T follicular helper cell (primary cell): ENCODE measurements at regions not wholly inside any gene's neighbourhood (a gene's known extent, or its start where the extent isn't known, plus 50 kb on each side); places are given as distances from the start of the nearest gene placed in this dataset.
"Not testable (repeated sequence)": the region's sequence is repeated elsewhere in the genome, so short reads cannot be mapped to it uniquely, and the experiment has no call there.

Experiments
- DNase-seq: peaks from one replicate; pipeline ENCODE4 v3.0.0-alpha.2; 2020; ENCODE audit warnings: low read depth

GRCh38 chr1:5733596-5733995 is 258.6 kb downstream of the NPHP4 start:
- DNase-seq, result no peak

DNA sequence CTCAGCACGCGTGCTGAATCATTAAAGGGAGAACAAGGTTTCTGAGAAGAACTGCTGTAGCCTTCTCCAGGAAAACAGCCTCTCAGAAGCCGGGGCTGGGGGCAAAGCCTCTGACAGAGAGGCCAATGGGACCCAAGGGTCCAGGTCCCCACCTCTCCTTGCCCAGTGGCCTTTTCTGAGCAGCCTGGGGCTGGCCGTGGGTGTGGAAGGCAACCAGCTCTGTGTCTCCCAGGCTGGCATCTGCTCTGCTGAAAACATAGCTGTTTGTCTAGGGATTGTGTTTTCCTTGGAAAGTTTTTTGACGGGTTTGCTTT is 261.2 kb downstream of the NPHP4 start:
- DNase-seq, result no peak

DNA sequence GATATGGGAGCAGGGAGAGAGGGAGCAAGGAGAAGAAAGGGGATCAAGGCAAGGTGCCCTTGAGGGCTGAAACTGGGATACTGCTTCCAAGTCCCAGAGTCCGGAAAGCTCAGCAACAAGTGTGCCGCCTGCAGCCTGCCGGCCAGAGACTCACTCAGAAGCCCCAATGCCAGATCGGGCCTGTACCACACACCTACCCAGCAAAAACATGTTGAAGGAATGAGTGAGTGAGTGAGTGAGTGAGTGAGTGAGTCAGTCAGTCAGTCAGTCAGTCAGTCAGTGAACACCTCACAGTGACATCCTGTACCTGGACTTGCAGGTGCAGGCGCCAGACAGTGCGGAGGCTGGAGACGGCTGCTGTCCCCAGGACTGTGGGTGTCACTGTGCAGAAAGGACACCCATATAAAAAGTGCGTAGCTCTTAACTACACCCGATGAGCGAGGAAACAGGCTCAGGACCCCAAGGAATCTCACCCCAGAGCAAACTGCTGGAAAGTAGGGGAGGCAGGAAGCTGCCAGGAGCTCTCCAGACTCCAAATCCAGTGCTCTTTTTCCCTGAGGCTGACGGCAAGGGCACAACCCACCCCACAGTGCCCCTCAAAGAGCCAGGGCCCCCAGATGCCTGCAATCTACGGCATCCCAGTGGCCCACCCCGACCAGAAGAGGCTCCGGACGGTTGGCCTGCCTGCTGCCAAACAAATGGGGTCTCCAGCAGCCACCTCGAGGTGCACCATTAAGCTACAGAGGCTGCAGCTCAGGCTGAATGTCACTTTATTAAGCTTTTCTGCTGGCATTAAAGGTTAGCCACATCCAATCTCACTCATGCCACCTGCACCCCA is 261.7 kb downstream of the NPHP4 start:
- DNase-seq, result no peak

DNA sequence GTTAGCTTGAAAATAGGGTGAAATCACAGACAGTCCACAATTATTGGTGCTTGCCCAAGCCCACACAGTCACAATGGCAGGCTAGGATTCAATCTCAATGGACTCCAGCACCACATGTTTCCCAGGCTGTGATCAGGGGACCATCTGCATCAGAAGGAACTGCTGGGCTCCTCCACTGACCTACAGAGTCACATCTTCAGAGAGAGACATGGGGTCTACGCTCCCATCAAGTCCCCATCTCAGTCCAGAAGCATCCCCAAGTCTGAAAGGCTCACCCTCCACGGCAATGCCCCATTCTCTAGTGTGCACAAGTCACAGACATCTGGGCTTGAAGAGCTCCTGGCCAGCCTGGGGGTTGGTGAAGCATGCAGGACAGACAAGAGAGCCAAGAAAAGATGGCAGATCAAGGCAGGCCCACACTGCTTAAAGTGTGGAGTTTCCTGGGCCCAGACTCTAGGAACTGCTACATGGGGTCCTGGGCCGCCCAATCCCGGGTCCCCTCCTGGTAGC is 262.5 kb downstream of the NPHP4 start:
- DNase-seq, result no peak

GRCh38 chr1:5728663-5729355 is 263.4 kb downstream of the NPHP4 start:
- no peak for DNase-seq

GRCh38 chr1:5727871-5728643 is 264.2 kb downstream of the NPHP4 start:
- DNase-seq, result no peak

DNA sequence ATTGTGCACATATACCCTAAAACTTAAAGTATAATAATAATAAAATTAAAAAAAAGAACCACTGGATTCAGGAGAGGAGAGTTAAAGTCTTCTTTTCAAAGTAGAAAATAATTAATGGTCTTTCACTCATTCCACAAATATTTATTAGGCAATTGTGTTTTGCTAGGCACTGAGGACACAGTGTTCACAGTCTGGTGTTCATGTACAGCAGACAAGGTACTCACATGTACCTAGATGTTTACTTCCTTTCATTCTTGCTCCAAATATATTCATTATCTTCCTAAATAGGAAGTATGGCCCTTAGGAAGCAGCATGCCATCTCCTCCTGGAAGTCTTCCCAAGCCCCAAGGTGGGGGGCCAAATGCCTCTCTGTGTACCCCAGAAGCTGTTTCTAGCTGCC is 265.0 kb downstream of the NPHP4 start:
- DNase-seq, result no peak

DNA sequence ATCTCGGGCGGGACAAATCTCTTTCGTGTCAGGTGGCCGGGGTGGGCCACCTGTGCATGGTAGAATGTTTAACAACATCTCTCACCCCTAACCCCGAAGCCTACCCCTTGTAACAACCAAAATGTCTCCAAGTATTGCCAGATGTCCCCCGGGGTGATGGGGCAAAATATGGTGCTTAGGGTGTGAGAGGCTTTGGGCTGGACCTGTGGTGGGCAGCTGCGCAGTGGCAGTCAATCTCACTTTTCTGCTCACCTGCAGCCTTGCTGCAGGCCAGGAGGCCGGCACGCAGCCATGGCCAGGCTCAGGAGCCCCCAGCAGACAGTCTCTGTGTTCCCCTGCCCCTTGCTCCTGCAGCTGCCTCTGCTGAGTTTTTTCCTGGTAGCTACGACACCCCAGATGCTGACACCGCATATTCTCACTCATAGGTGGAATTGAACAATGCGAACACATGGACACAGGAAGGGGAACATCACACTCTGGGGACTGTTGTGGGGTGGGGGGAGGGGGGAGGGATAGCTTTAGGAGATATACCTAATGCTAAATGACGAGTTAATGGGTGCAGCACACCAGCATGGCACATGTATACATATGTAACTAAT is 265.5 kb downstream of the NPHP4 start:
- DNase-seq, result not testable (repeated sequence)

DNA sequence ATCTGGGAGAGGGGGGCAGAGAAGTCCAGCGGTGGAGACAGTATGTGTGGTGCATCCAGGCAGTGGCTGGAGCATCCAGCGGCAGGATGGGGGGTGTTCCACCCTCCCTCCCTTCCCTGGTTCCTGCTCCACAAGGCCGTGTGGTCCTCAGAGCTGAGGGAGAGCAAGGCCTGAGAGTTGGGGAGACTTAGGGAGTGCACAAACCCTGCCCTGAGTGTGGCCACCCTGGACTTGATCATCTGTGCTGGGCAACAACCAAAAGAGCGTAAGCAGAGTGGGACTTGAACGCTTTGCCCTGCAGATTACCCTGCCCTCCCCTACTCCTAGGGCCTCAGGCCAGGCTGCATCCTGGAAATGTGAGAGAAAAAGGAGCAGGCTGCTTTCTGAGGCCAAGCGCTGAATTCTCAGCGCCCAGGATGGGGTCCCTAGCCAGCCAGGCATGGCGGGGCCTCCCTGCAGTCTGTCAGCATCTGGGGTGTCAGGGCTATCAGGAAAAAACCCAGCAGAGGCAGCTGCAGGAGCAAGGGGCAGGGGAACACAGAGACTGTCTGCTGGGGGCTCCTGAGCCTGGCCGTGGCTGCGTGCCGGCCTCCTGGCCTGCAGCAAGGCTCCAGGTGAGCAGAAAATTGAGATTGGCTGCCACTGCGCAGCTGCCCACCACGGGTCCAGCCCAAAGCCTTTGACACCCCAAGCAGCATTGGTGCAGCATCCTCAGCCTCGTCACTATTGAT is 266.2 kb downstream of the NPHP4 start:
- DNase-seq, result no peak

DNA sequence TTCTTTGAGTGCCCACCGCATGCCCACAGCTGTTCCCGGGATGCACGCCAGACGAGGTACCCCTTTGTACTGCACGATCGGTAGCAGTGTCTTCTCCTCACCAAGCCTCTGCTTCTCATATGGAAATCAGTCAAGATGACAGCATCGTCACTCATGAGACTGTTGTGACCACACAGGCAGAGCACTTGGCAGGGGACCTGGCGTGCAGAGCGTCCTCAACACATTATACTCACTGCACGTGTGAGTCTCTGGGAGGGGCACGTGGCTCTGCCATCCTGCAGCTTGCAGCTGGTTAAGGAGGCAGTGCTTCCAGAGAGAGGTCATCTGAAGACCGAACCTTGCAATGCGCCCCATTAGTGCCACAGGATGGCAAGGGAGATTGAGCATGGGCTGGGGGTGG is 266.8 kb downstream of the NPHP4 start:
- DNase-seq, result no peak

DNA sequence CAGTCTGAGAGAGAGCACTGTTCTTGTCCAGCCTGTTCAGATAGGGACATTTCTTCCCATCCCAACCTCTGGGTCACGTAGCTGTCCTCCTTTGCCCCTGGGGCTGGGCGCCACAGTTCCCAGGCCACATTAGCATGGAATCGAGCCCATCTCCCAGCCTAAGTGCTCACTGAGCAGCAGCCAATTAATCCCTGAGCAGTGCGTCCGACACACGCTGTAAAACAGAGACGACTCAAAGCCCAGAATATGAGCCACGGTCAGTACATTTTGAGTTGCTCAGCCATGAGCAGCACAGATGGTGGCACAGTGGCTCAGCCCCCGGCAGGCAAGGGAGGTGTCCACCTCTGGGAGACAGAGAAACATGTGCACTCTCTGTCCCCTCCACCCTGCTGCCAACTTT is 267.4 kb downstream of the NPHP4 start:
- no peak for DNase-seq

GRCh38 chr1:5722635-5723164 is 269.5 kb downstream of the NPHP4 start:
- no peak for DNase-seq

DNA sequence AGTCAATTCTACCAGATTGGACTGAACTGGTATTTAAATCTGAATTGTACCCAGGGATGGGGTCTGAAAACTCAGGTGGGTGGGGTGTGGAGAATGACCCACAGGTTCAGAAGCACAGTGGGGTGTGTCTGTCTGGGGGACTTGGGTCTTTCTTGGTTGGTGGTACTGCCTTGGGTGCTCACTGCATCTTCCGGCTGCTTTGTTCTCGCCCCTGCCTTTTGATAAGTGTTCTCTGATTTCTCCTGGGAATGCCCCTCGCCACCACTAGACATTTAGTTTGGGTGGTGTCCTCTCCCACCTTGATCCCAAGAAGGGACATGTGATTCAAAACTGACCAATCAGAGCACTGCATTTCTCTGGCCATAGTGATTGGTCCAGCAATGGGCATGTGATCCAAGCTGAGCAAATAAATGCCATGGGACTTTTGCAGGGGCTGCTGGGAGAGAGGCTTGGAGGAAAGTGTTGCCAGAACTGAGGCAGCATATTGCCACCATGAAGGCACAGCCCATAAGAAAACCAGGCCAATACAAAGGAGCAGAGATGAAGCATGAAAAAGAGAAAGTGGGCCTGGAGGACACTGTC is 270.5 kb downstream of the NPHP4 start:
- no peak for DNase-seq

GRCh38 chr1:5720936-5721335 is 271.3 kb downstream of the NPHP4 start:
- no peak for DNase-seq

DNA sequence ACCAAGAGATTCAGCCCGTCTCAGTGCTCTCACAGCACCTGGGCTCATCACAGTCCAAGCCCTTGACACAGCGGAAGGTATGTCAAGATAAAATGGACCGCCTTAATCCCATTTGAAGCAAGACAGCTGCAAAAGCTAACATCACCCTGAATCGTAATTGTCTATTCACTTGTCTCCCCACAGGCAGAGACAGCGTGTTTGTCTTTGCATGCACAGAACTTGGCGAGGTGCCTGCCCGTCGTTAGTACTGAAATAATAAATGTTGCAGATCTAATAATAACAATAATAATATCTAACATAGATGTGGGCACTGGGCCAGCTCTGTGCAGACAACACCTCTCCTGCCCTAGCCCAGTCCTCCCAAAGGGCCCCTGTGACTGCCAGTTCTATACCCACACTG is 271.7 kb downstream of the NPHP4 start:
- no peak for DNase-seq

- no peak for DNase-seq
Measured at GRCh38 chr1:5720045-5720444, 272.2 kb downstream of the NPHP4 start.

DNA sequence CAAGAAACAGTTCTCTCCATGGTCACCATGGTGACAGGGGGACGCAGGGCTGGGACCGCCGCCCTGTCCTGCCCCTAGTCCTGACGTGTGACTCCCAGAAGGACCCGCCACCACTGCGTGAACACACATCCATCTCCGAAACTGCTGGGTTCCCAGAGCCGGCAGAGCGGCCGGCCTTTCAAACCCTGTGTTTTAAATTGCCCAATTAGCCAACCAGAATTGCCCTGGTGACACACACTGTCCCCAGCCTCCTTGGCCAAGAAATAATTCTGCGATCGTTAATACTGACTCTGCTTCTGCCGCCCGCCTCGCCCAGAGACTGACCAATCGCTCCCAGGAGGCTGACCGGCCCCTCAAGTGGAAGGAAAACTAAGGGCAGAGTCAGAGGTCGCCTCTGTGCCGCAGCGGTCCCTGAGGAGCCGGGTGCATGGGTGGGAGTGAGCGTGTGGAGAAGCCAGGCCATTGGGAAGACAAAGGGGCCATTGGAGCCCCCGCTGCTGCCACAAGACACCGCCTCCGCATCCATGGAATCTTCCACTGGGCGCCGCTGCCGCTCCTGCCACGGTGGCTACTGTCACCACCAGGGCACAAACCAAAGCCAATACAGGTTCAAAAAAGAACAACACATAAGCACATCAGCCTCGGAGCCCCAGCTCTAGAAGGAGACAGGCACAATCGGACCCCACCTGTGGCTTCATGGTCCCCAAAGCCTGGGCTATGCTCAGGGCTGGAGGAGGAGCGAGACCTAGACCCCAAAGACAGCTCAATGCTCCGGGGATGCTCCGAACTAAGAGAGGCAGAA is 273.2 kb downstream of the NPHP4 start:
- no peak for DNase-seq

- no peak for DNase-seq
Measured at GRCh38 chr1:5717031-5717682, 275.1 kb downstream of the NPHP4 start.

- no peak for DNase-seq
Measured at GRCh38 chr1:5716126-5716525, 276.1 kb downstream of the NPHP4 start.
